IMR-90 (cell line): ENCODE measurements at regions not wholly inside any gene's neighbourhood (a gene's known extent, or its start where the extent isn't known, plus 50 kb on each side); places are given as distances from the start of the nearest gene placed in this dataset.

Source experiments
- ATAC-seq: fragments of 200-7000 bp; cut with Tn5 transposase; 2 replicates; pipeline ENCODE4 v1.9.1; 2020; ENCODE audit warnings: low read depth, mild to moderate bottlenecking, moderate library complexity
- BruUV-seq: library from RNA; stranded (reverse); fragments of 400-500 nt; replicated peaks from 2 replicates; lab custom pipeline; 2021; lab: Mats Ljungman, UMichigan
- CTCF ChIA-PET: fragments of 300-600 bp; formaldehyde crosslinking; extraction: SDS; loops from one replicate; lab custom pipeline; 2021; ENCODE audit warnings: antibody characterized with exemption; lab: Yijun Ruan, JAX
- POLR2A ChIA-PET: fragments of 300-600 bp; sonication (Branson Sonifier 250); formaldehyde crosslinking; loops from one replicate; lab custom pipeline; 2022; ENCODE audit warnings: antibody characterized with exemption; ENCODE audit not compliant: unreplicated experiment; lab: Charles Lee
- DNase-seq: peaks from one replicate; pipeline ENCODE4 v3.0.0; 2013
- H2AFZ ChIP-seq: replicated peaks from 2 replicates; pipeline ENCODE3; 2013; ENCODE audit warnings: low read length, mild to moderate bottlenecking; ENCODE audit not compliant: poor library complexity
- H2AK5ac ChIP-seq: 2 replicates; pipeline ENCODE4 v1.6.1; 2013; ENCODE audit warnings: low read depth, low read length, inconsistent platforms
- H2AK9ac ChIP-seq: replicated peaks from 2 replicates; pipeline ENCODE3; 2013; ENCODE audit warnings: mild to moderate bottlenecking, low read depth, low read length, moderate library complexity; ENCODE audit not compliant: poor library complexity
- H2BK120ac ChIP-seq: 2 replicates; pipeline ENCODE4 v1.6.1; 2013; ENCODE audit warnings: low read depth, low read length, inconsistent platforms
- H2BK15ac ChIP-seq: 3 replicates; pipeline ENCODE4 v1.6.1; 2013; ENCODE audit warnings: low read depth, low read length, inconsistent platforms
- H2BK20ac ChIP-seq: 2 replicates; pipeline ENCODE4 v1.6.1; 2013; ENCODE audit warnings: low read depth, mild to moderate bottlenecking, inconsistent platforms, low read length, moderate library complexity
- H2BK5ac ChIP-seq: 2 replicates; pipeline ENCODE4 v1.6.1; 2013; ENCODE audit warnings: mild to moderate bottlenecking, low read depth, low read length, inconsistent platforms; ENCODE audit not compliant: poor library complexity, severe bottlenecking
- H3K14ac ChIP-seq: replicated peaks from 2 replicates; pipeline ENCODE4 v1.6.1; 2013; ENCODE audit warnings: low read depth, low read length, inconsistent platforms
- H3K18ac ChIP-seq: 2 replicates; pipeline ENCODE4 v1.6.1; 2013; ENCODE audit warnings: low read depth, low read length, control low read depth
- H3K23ac ChIP-seq: 2 replicates; pipeline ENCODE4 v1.6.1; 2013; ENCODE audit warnings: low read depth, low read length, inconsistent platforms
- H3K27ac ChIP-seq: 2 replicates; pipeline ENCODE4 v1.5.1; 2013; ENCODE audit warnings: mild to moderate bottlenecking, control low read depth, low read length; ENCODE audit not compliant: insufficient read depth
- H3K27me3 ChIP-seq: 2 replicates; pipeline ENCODE4 v1.6.1; 2013; ENCODE audit warnings: low read length; ENCODE audit not compliant: control insufficient read depth, insufficient read depth
- H3K36me3 ChIP-seq: 2 replicates; pipeline ENCODE4 v1.6.1; 2013; ENCODE audit warnings: low read length, mixed read lengths; ENCODE audit not compliant: control insufficient read depth, insufficient read depth
- H3K4ac ChIP-seq: 2 replicates; pipeline ENCODE4 v1.6.1; 2013; ENCODE audit warnings: low read depth, low read length, inconsistent platforms
- H3K4me1 ChIP-seq: 2 replicates; pipeline ENCODE4 v1.6.1; 2013; ENCODE audit warnings: low read length, mixed read lengths; ENCODE audit not compliant: control insufficient read depth, insufficient read depth
- H3K4me2 ChIP-seq: 2 replicates; pipeline ENCODE4 v1.6.1; 2013; ENCODE audit warnings: low read depth, mild to moderate bottlenecking, control low read depth, low read length, moderate library complexity
- H3K4me3 ChIP-seq: 2 replicates; pipeline ENCODE4 v1.5.1; 2013; ENCODE audit warnings: low read depth, mild to moderate bottlenecking, control low read depth, low read length, moderate library complexity; ENCODE audit not compliant: insufficient read depth
- H3K56ac ChIP-seq: 2 replicates; pipeline ENCODE4 v1.6.1; 2013; ENCODE audit warnings: low read length, inconsistent platforms; ENCODE audit not compliant: insufficient read depth; ENCODE audit errors: extremely low read depth
- H3K79me1 ChIP-seq, 2 experiments: 2 replicates each; pipeline ENCODE4 v1.6.1; 2013; ENCODE audit warnings: low read length in 2 of 2, inconsistent platforms in 1 of 2, low read depth in 1 of 2
- H3K9ac ChIP-seq: 2 replicates; pipeline ENCODE4 v1.6.1; 2013; ENCODE audit warnings: low read depth, low read length, control low read depth
- H3K9me1 ChIP-seq: 2 replicates; pipeline ENCODE4 v1.6.1; 2013; ENCODE audit warnings: low read length, inconsistent platforms; ENCODE audit not compliant: insufficient read depth
- H3K9me3 ChIP-seq: 2 replicates; pipeline ENCODE4 v1.6.1; 2013; ENCODE audit warnings: low read length; ENCODE audit not compliant: control insufficient read depth, insufficient read depth
- H4K20me1 ChIP-seq: 2 replicates; pipeline ENCODE4 v1.6.1; 2013; ENCODE audit warnings: low read length, inconsistent platforms; ENCODE audit not compliant: insufficient read depth
- H4K5ac ChIP-seq: 2 replicates; pipeline ENCODE4 v1.6.1; 2013; ENCODE audit warnings: mild to moderate bottlenecking, low read depth, low read length, control low read depth
- H4K8ac ChIP-seq, 2 experiments: 2 replicates each; pipeline ENCODE4 v1.6.1; 2013; ENCODE audit warnings: low read depth in 2 of 2, low read length in 2 of 2, control low read depth in 1 of 2, inconsistent platforms in 1 of 2
- H4K91ac ChIP-seq: 2 replicates; pipeline ENCODE4 v1.6.1; 2013; ENCODE audit warnings: low read depth, low read length, inconsistent platforms; ENCODE audit not compliant: insufficient read depth
- POLR2A ChIP-seq: IDR thresholded peaks from 2 replicates; pipeline ENCODE4 v1.6.1; 2012; ENCODE audit warnings: mild to moderate bottlenecking, low read depth, low read length
- RAD21 ChIP-seq: IDR thresholded peaks from 2 replicates; pipeline ENCODE4 v1.6.1; 2012; ENCODE audit warnings: low read length, improper control_type of control experiment
- RCOR1 ChIP-seq: IDR thresholded peaks from 2 replicates; pipeline ENCODE4 v1.6.1; 2012; ENCODE audit warnings: mild to moderate bottlenecking, low read length, improper control_type of control experiment; ENCODE audit not compliant: insufficient replicate concordance
- SMC3 ChIP-seq: fragments of 150-350 bp; IDR thresholded peaks from 2 replicates; pipeline ENCODE4 v1.6.1; 2016; ENCODE audit warnings: low read depth, mild to moderate bottlenecking, antibody characterized with exemption, low read length, moderate library complexity
- WGBS, 2 experiments: methylation state at CpG; one replicate each; pipeline versions ENCODE4 v1.1.5 to v1.1.7; 2013; ENCODE audit warnings: missing lambda C conversion rate in 2 of 2; ENCODE audit not compliant: insufficient read length in 1 of 2; ENCODE audit errors: extremely low coverage in 2 of 2; 5-methylcytosine and 5-hydroxymethylcytosine counted together
- dilution Hi-C: fragments of 300-500 bp; cut with HindIII; formaldehyde crosslinking; loops from one replicate; pipeline ENCODE4 v1.14.3; 2018; ENCODE audit warnings: low sequenced_read_pairs; ENCODE audit not compliant: unreplicated experiment
- in situ Hi-C: fragments of 300-500 bp; cut with MboI; formaldehyde crosslinking; loops from 3 replicates; pipeline ENCODE4 v1.14.3; 2019; ENCODE audit warnings: low sequenced_read_pairs, inconsistent platforms, mixed read lengths
- intact Hi-C: fragments of 100-400 bp; cut with micrococcal nuclease; formaldehyde crosslinking; loops from 2 replicates; pipeline ENCODE4 v1.10.0; 2022
- TF ChIP-seq, protein P1 (sequence below): conservative IDR thresholded peaks from 2 replicates; pipeline ENCODE4 v1.5.1; 2012; ENCODE audit warnings: mild to moderate bottlenecking, low read depth, low read length, improper control_type of control experiment

GRCh38 chr6:87832025-87832825, 130.2 kb upstream of the AKIRIN2 start:
- H4K91ac ChIP-seq: no peak overlapping the region
- H3K9me1 ChIP-seq: no peaks in the 10 kb centered on the region; the same call in 1 of the 2 replicates
- peak overlapping the region; percentile 81; the same call in 1 of the 2 replicates for H3K18ac ChIP-seq
- no peak overlapping the region for H2BK20ac ChIP-seq
- peak overlapping the region; percentile 100 for H3K4me2 ChIP-seq
- no peak overlapping the region for H3K4ac ChIP-seq
- H2AK5ac ChIP-seq: no peak overlapping the region
- no peaks in the 10 kb centered on the region for H3K9me3 ChIP-seq
- H3K4me3 ChIP-seq: peak overlapping the region; percentile 61
- H3K27me3 ChIP-seq: no peaks in the 10 kb centered on the region
- H3K79me1 ChIP-seq: no peaks in the 10 kb centered on the region
- H2BK5ac ChIP-seq: no peak overlapping the region
- no peak overlapping the region for H3K27ac ChIP-seq
- BruUV-seq: no TSS peak
- no CpG with 5 or more reads among the region's 6 CpGs for WGBS, 2 experiments
- H3K56ac ChIP-seq: no peak overlapping the region
- H2AFZ ChIP-seq: peak overlapping the region; percentile 78
- CTCF ChIA-PET: interaction anchor here (0.6 to 2.3 kb wide), 5 partner anchors 9 to 1038 kb away, joined by 3 to 9 read pairs (median 3); no protein-coding TSS in a partner anchor
- H3K23ac ChIP-seq: no peak overlapping the region
- POLR2A ChIA-PET: no interaction called here
- H4K5ac ChIP-seq: peak overlapping the region; percentile 69; the same call in 1 of the 2 replicates
- peak; percentile 30 for DNase-seq
- no peaks in the 10 kb centered on the region for H3K36me3 ChIP-seq
- no peak overlapping the region; the same call in 1 of the 2 replicates for H3K14ac ChIP-seq
- peak overlapping the region in 1 of 2 experiments; percentile 35; a peak in 1 of 4 replicates for H4K8ac ChIP-seq
- H2BK15ac ChIP-seq: no peak overlapping the region
- ATAC-seq: peak; percentile 84
- no peak overlapping the region; the same call in 1 of the 2 replicates for H2BK120ac ChIP-seq
- intact Hi-C loops: loop anchor here (2.0 to 10.0 kb wide), 2 partner anchors 953 to 1039 kb away; no protein-coding TSS in a partner anchor
- H3K9ac ChIP-seq: peak overlapping the region; percentile 50; the same call in 1 of the 2 replicates
- no peak overlapping the region for H2AK9ac ChIP-seq
- TF ChIP-seq, protein P1, sequence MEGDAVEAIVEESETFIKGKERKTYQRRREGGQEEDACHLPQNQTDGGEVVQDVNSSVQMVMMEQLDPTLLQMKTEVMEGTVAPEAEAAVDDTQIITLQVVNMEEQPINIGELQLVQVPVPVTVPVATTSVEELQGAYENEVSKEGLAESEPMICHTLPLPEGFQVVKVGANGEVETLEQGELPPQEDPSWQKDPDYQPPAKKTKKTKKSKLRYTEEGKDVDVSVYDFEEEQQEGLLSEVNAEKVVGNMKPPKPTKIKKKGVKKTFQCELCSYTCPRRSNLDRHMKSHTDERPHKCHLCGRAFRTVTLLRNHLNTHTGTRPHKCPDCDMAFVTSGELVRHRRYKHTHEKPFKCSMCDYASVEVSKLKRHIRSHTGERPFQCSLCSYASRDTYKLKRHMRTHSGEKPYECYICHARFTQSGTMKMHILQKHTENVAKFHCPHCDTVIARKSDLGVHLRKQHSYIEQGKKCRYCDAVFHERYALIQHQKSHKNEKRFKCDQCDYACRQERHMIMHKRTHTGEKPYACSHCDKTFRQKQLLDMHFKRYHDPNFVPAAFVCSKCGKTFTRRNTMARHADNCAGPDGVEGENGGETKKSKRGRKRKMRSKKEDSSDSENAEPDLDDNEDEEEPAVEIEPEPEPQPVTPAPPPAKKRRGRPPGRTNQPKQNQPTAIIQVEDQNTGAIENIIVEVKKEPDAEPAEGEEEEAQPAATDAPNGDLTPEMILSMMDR: peak; percentile 49
- TF ChIP-seq POLR2A (no peak), RCOR1 (no peak), RAD21 (peak; percentile 26; the same call in 1 of the 2 replicates), SMC3 (peak; percentile 35; the same call in 1 of the 2 replicates)
- no peaks in the 10 kb centered on the region for H3K4me1 ChIP-seq
- in situ Hi-C loops: no loop called here
- dilution Hi-C loops: no loop called here
- no peaks in the 10 kb centered on the region for H4K20me1 ChIP-seq
